GM12873 (cell line): ENCODE measurements at regions not wholly inside any gene's neighbourhood (a gene's known extent, or its start where the extent isn't known, plus 50 kb on each side); places are given as distances from the start of the nearest gene placed in this dataset.

Experiments used
- TF ChIP-seq, protein P1 (sequence below): IDR thresholded peaks from 2 replicates; pipeline ENCODE4 v1.5.1; 2012; ENCODE audit warnings: low read depth, mild to moderate bottlenecking, moderate library complexity, low read length, control low read depth; ENCODE audit not compliant: insufficient read depth; ENCODE audit errors: missing control alignments

DNA sequence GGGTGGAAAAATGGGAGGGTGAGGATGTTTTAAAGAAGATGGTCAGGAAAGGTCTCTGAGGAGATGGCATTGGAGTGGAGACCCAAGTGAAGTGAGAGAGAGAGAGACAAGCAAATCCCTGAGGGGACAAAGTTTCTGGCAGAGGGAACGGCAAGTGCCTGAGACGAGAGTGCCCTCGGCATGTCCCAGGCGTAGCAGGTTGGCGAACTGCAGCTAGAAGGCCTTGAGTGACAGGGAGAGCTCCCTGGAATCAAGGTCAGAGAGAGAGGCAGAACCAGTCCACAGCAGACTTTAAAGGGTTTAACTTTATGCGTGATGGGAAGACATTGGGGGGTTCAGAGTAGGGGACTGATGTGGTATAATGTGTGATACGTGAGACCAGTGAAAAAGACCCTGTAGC lies 150.2 kb upstream of the HAND2 start:
- TF ChIP-seq, protein P1, sequence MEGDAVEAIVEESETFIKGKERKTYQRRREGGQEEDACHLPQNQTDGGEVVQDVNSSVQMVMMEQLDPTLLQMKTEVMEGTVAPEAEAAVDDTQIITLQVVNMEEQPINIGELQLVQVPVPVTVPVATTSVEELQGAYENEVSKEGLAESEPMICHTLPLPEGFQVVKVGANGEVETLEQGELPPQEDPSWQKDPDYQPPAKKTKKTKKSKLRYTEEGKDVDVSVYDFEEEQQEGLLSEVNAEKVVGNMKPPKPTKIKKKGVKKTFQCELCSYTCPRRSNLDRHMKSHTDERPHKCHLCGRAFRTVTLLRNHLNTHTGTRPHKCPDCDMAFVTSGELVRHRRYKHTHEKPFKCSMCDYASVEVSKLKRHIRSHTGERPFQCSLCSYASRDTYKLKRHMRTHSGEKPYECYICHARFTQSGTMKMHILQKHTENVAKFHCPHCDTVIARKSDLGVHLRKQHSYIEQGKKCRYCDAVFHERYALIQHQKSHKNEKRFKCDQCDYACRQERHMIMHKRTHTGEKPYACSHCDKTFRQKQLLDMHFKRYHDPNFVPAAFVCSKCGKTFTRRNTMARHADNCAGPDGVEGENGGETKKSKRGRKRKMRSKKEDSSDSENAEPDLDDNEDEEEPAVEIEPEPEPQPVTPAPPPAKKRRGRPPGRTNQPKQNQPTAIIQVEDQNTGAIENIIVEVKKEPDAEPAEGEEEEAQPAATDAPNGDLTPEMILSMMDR, result no peak

DNA sequence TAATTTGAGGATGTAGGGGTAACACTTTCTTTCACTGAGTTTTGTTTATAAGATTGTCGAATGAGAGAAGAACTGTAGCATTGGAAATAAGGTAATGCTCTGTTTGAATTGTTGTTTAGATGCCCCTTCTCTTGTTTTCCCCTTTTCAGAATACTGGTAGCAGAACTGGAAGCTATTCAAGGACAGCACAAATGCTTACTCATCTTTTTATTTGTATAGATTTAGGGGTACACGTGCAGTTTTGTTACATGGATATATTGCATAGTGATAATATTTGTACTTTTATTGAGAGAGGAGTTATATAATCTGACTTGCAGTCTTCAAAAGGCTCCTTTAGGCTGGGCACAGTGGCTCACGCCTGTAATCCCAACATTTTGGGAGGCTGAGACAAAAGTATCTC lies 145.4 kb upstream of the HAND2 start:
- TF ChIP-seq, protein P1, result no peak

DNA sequence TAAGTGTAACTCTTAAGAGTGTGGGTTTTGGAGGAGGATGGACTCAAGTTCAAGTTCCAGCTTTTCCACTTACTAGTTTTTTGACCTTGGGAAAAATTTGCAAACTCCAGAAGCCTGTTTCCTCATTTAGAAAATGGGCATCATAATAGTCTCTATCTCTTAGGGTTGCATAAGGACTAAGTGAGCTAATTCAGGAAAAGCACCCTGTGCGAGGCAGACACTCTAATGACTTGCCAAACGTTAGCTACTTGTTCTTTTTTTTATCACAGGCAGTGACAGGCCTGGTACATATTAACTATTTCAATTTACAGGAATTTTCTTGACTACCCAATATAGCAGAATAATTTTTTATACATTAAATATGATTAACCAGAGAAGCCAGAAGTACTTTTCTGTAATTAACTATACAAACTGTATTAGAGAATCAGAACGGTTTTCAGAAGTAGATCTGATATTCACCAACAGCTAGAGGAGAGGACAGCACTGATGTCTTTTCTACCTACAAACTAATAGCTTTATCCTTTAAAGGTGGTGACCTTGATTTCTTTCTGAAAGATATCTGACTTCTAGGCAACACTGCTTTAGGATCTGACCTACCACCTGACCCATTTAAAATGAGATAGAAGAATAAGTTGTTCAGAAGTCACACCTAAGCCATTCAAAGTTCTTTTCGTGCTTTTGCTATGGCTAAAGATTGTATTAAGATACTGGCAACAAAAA lies 139.6 kb upstream of the HAND2 start:
- TF ChIP-seq, protein P1, result no peak

DNA sequence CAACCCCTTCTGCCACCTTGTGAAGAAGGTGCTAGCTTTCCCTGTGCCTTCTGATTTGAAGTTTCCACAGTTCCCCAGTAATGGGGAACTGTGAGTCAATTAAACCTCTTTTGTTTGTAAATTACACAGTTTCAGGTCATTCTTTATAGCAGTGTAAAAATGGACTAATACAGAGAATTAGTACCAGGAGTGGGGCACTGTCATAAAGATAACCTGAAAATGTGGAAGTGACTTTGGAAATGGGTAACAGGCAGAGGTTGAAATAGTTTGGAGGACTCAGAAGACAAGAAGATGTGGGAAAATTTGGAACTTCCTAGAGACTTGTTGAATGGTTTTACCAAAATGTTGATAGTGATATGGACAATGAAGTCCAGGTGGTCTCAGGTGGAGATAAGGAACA lies 131.0 kb upstream of the HAND2 start:
- TF ChIP-seq, protein P1, result no peak

DNA sequence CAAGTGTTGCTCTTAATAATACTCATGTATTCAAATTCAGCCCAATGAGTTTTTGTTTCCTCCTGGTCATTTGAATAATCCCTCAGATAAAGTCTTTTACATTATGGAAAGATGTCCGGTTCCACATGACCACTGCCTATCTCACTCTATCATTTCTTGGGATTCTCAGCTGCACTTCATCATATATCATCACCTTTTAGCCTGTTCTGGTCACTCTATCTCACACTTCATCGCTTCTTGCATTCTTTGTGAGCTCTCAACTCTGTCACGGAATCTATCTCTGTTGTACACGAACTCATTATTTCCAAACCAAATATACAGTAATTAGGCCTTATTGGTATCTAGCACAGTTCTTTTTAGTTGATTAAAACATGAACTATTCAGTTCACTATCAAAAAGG lies 126.9 kb upstream of the HAND2 start:
- TF ChIP-seq, protein P1, result no peak

DNA sequence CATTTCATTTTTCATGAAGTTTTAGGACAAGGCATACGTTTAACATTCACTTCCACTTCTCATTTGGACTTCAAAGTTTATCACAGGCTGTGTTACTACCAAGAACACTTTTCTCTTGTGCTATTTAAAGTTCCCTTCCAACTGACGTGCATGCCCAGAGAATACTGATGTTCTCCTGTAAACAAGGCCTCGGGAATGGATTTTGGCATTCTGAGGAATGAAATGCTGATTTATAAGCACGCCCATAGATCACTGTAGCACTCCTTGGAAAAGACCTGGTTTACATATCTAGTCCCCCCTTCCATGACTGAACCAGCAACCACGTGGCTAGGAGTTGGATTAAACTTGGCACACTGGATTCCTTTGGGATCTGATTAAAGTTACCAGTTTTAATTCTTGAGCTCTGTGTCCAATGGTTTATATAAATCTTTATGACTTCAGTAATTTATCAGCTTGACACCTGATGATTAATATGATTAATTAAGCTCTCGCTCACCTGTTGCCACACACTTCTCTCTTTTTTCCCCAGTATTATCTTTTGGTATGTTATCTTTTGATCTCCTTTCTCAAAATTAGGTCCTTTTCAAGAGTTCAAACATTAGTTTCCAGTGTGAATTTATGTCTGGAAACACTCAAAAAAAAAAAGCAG lies 122.4 kb upstream of the HAND2 start:
- TF ChIP-seq, protein P1, result no peak

DNA sequence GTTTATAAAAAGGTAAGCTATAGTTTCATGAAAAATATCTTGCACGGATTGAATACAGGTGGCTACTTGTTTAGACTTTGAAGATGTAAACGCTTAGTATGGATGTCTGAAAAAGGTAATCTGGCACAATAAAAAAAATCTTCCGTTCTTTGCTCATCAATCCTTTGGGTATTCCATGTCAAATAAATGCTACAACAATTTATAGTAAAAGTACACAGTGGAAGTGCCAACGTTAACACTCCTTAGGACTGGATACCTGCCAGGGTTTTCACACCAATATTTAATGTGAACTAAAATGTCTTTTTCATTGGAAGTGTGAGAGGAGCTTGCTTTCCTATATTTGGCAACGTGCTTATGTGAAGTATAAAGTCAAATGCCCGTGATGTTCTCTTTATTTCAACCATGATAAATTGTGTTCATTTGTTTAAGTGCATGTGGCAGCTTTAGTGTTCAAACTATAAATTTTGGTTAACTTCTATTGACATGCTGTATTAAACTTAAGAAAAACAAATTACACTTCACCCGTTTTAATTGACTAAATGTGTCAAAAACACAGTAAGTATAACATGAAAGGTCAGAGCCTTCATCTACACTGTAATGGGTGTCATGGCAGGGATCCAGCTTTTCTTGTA lies 121.7 kb upstream of the HAND2 start:
- TF ChIP-seq, protein P1, result no peak
